ENCODE measurements at regions not wholly inside any gene's neighbourhood (a gene's known extent, or its start where the extent isn't known, plus 50 kb on each side); places are given as distances from the start of the nearest gene placed in this dataset.

- H3K4me3 ChIP-seq (ENCODE audit: low read depth, low read length): no peak overlapping the region
- no peak for TF ChIP-seq CTCF (IDR thresholded peaks at IDR 0.05; ENCODE audit: borderline replicate concordance, insufficient read depth, low read depth, low read length)
These were observed 172.3 kb downstream of the TENT4A start for GRCh38 chr5:6885581-6885980.

- no peak overlapping the region for H3K4me3 ChIP-seq (ENCODE audit: low read depth, low read length)
- no peak for TF ChIP-seq CTCF (IDR thresholded peaks at IDR 0.05; ENCODE audit: borderline replicate concordance, insufficient read depth, low read depth, low read length)
These were observed 173.6 kb downstream of the TENT4A start for GRCh38 chr5:6886866-6887265.

GRCh38 chr5:6889030-6889429 lies 175.8 kb downstream of the TENT4A start:
- H3K4me3 ChIP-seq (ENCODE audit: low read depth, low read length): no peak overlapping the region
- no peak for TF ChIP-seq CTCF (IDR thresholded peaks at IDR 0.05; ENCODE audit: borderline replicate concordance, insufficient read depth, low read depth, low read length)

GRCh38 chr5:6899221-6899620 lies 186.0 kb downstream of the TENT4A start:
- no peak for TF ChIP-seq CTCF (IDR thresholded peaks at IDR 0.05; ENCODE audit: borderline replicate concordance, insufficient read depth, low read depth, low read length)

GRCh38 chr5:6900247-6901227 lies 187.3 kb downstream of the TENT4A start:
- no peak for TF ChIP-seq CTCF (IDR thresholded peaks at IDR 0.05; ENCODE audit: borderline replicate concordance, insufficient read depth, low read depth, low read length)
- H3K4me3 ChIP-seq (ENCODE audit: low read depth, low read length): no peak overlapping the region

More at GRCh38 chr5:6899221-6899620, 186.0 kb downstream of the TENT4A start:
- H3K4me3 ChIP-seq (ENCODE audit: low read depth, low read length): no peak overlapping the region

- H3K4me3 ChIP-seq (ENCODE audit: low read depth, low read length): no peak overlapping the region
- TF ChIP-seq CTCF (IDR thresholded peaks at IDR 0.05; ENCODE audit: borderline replicate concordance, insufficient read depth, low read depth, low read length): no peak
These were observed 188.9 kb downstream of the TENT4A start for GRCh38 chr5:6902094-6902493.

GRCh38 chr5:6902597-6902996 lies 189.4 kb downstream of the TENT4A start:
- H3K4me3 ChIP-seq (ENCODE audit: low read depth, low read length): no peak overlapping the region
- no peak for TF ChIP-seq CTCF (IDR thresholded peaks at IDR 0.05; ENCODE audit: borderline replicate concordance, insufficient read depth, low read depth, low read length)
